ENCODE measurements at regions not wholly inside any gene's neighbourhood (a gene's known extent, or its start where the extent isn't known, plus 50 kb on each side); places are given as distances from the start of the nearest gene placed in this dataset.

DNA sequence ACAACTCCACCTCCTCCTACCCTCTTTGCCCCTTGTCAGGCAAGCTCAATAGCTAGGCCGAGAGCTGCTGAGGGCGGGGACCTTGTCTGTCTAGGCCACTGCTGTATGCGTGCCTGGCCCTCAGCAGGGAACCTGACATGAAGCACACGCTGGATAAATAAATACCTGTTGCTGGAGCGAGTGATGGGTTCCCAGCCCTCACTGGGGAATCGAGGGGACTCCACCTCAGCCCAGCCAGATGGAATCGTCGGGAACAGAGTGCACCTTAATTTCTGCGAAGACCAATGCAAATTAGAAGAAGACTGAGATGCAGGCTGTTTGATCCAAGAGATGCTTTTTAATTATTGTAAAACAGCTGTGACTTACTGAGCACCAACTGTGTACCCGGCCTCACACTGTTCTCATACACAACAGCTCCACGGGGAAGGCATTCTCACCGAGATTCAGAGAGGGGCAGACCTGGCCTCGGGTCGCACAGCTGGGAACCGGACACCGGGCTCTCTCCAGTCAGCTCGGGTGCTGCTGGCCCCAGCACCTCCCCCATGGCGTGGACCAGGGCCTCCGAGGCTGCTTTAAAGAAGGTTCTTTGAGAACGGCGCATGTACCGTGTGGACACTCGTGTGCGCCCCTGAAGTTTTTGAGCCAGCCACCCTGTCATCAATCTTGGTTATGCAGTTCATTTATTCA is 109.7 kb upstream of the IER5L start (continued):
- TF ChIP-seq, protein P1, sequence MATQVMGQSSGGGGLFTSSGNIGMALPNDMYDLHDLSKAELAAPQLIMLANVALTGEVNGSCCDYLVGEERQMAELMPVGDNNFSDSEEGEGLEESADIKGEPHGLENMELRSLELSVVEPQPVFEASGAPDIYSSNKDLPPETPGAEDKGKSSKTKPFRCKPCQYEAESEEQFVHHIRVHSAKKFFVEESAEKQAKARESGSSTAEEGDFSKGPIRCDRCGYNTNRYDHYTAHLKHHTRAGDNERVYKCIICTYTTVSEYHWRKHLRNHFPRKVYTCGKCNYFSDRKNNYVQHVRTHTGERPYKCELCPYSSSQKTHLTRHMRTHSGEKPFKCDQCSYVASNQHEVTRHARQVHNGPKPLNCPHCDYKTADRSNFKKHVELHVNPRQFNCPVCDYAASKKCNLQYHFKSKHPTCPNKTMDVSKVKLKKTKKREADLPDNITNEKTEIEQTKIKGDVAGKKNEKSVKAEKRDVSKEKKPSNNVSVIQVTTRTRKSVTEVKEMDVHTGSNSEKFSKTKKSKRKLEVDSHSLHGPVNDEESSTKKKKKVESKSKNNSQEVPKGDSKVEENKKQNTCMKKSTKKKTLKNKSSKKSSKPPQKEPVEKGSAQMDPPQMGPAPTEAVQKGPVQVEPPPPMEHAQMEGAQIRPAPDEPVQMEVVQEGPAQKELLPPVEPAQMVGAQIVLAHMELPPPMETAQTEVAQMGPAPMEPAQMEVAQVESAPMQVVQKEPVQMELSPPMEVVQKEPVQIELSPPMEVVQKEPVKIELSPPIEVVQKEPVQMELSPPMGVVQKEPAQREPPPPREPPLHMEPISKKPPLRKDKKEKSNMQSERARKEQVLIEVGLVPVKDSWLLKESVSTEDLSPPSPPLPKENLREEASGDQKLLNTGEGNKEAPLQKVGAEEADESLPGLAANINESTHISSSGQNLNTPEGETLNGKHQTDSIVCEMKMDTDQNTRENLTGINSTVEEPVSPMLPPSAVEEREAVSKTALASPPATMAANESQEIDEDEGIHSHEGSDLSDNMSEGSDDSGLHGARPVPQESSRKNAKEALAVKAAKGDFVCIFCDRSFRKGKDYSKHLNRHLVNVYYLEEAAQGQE (IDR thresholded peaks at IDR 0.05; ENCODE audit: low read depth): no peak
- TF ChIP-seq CEBPB (IDR thresholded peaks at IDR 0.05; ENCODE audit: low read depth): no peak
- TF ChIP-seq CBX3 (IDR thresholded peaks at IDR 0.05; ENCODE audit: low read depth): no peak
- TF ChIP-seq ELF1 (IDR thresholded peaks at IDR 0.05; ENCODE audit: borderline replicate concordance, low read depth): no peak
- TF ChIP-seq EZH2 (IDR thresholded peaks at IDR 0.05): no peak
- no peak for TF ChIP-seq JUND (IDR thresholded peaks at IDR 0.05)
- TF ChIP-seq, protein P2, sequence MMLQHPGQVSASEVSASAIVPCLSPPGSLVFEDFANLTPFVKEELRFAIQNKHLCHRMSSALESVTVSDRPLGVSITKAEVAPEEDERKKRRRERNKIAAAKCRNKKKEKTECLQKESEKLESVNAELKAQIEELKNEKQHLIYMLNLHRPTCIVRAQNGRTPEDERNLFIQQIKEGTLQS (IDR thresholded peaks at IDR 0.05): no peak
- TF ChIP-seq TCF7L2 (IDR thresholded peaks at IDR 0.05; ENCODE audit: borderline replicate concordance, extremely low read depth, insufficient read depth, insufficient read length): no peak
- TF ChIP-seq ZFX (IDR thresholded peaks at IDR 0.05): no peak

- Histone ChIP-seq H3K4me3 (replicated peaks in 1 of 2; ENCODE audit: low read depth in 1 of 2, low read length in 2 of 2) (no peak overlapping the region), H3K9me2 (ENCODE audit: insufficient read depth) (no peaks in the 10 kb centered on the region), H3K4me1 (ENCODE audit: control insufficient read depth in 1 of 2, insufficient read depth in 2 of 2, low read length in 2 of 2) (peaks cover 0 to 4% of the 10 kb centered on the region in 2 experiments; a peak in 1 of 4 replicates), H3K27ac (ENCODE audit: low read depth, low read length) (no peak overlapping the region), H2AFZ (ENCODE audit: low read depth, low read length, poor library complexity, severe bottlenecking) (no peak overlapping the region), H3K27me3 (ENCODE audit: insufficient read depth, low read length) (no peaks in the 10 kb centered on the region), H3K4me2 (ENCODE audit: low read length) (no peak overlapping the region), H3K9ac (ENCODE audit: low read length) (no peak overlapping the region), H4K20me1 (ENCODE audit: insufficient read depth) (no peaks in the 10 kb centered on the region), H3K9me3 (ENCODE audit: control insufficient read depth in 1 of 2, insufficient read depth in 1 of 2, low read depth in 1 of 2, low read length in 2 of 2) (no peaks in the 10 kb centered on the region), H3K36me3 (ENCODE audit: control insufficient read depth in 1 of 2, insufficient read depth in 2 of 2, low read length in 2 of 2) (no peaks in the 10 kb centered on the region), H3K79me2 (ENCODE audit: insufficient read depth, low read length) (no peaks in the 10 kb centered on the region)
- ATAC-seq (no peak), DNase-seq (ENCODE audit: low read depth, low spot score) (no peak)
- intact Hi-C loops (cut with micrococcal nuclease): no loop called here
- POLR2A ChIA-PET: no interaction called here
- RAD21 ChIA-PET (ENCODE audit: low non-redundant PET in 1 of 2, low total read pairs in 2 of 2, uncharacterized antibody in 2 of 2, unreplicated experiment in 2 of 2): no interaction called here
- CTCF ChIA-PET: no interaction called here
- TF ChIP-seq CEBPB (IDR thresholded peaks at IDR 0.05; ENCODE audit: low read depth) (no peak), TCF7L2 (IDR thresholded peaks at IDR 0.05; ENCODE audit: borderline replicate concordance, extremely low read depth, insufficient read depth, insufficient read length) (no peak), SRF (IDR thresholded peaks at IDR 0.05; ENCODE audit: low read depth) (no peak)
- no TSS peak for BruUV-seq (replicated peaks)
Observed at GRCh38 chr9:129285979-129286772, 108.1 kb upstream of the IER5L start.
